Ishikawa (cell line): ENCODE measurements at regions not wholly inside any gene's neighbourhood (a gene's known extent, or its start where the extent isn't known, plus 50 kb on each side); places are given as distances from the start of the nearest gene placed in this dataset.

Experiments
- CEBPB ChIP-seq: IDR thresholded peaks from 2 replicates; pipeline ENCODE4 v1.6.1; 2012
- CREB1 ChIP-seq: IDR thresholded peaks from 2 replicates; pipeline ENCODE4 v1.6.1; 2012; ENCODE audit warnings: low read depth
- EGR1 ChIP-seq: IDR thresholded peaks from 2 replicates; pipeline ENCODE4 v1.6.1; 2012
- EP300 ChIP-seq: IDR thresholded peaks from 2 replicates; pipeline ENCODE4 v1.6.1; 2012; ENCODE audit warnings: borderline replicate concordance
- FOXM1 ChIP-seq: IDR thresholded peaks from 2 replicates; pipeline ENCODE4 v1.6.1; 2012; ENCODE audit warnings: low read depth, borderline replicate concordance
- NFIC ChIP-seq: IDR thresholded peaks from 2 replicates; pipeline ENCODE4 v1.6.1; 2012
- RAD21 ChIP-seq: IDR thresholded peaks from 2 replicates; pipeline ENCODE4 v1.6.1; 2012; ENCODE audit warnings: low read depth
- TAF1 ChIP-seq: IDR thresholded peaks from 2 replicates; pipeline ENCODE4 v1.6.1; 2012; ENCODE audit warnings: low read depth, mild to moderate bottlenecking
- TCF12 ChIP-seq: IDR thresholded peaks from 2 replicates; pipeline ENCODE4 v1.6.1; 2012; ENCODE audit warnings: low read depth
- TEAD4 ChIP-seq: IDR thresholded peaks from 2 replicates; pipeline ENCODE4 v1.6.1; 2012
- USF1 ChIP-seq: IDR thresholded peaks from 2 replicates; pipeline ENCODE4 v1.6.1; 2012
- YY1 ChIP-seq: IDR thresholded peaks from 2 replicates; pipeline ENCODE4 v1.6.1; 2012; ENCODE audit warnings: low read depth
- ZBTB7A ChIP-seq: IDR thresholded peaks from 2 replicates; pipeline ENCODE4 v1.6.1; 2012; ENCODE audit warnings: low read depth
- TF ChIP-seq, protein P1 (sequence below): IDR thresholded peaks from 2 replicates; pipeline ENCODE4 v1.6.1; 2012; ENCODE audit warnings: low read depth, mild to moderate bottlenecking
- TF ChIP-seq, protein P2 (sequence below): IDR thresholded peaks from 2 replicates; pipeline ENCODE4 v1.6.1; 2012

GRCh38 chr1:104953555-104953954 lies 1203.9 kb downstream of the AMY1C start:
- TF ChIP-seq TAF1 = no peak
- no peak for TF ChIP-seq USF1
- TF ChIP-seq, protein P1, sequence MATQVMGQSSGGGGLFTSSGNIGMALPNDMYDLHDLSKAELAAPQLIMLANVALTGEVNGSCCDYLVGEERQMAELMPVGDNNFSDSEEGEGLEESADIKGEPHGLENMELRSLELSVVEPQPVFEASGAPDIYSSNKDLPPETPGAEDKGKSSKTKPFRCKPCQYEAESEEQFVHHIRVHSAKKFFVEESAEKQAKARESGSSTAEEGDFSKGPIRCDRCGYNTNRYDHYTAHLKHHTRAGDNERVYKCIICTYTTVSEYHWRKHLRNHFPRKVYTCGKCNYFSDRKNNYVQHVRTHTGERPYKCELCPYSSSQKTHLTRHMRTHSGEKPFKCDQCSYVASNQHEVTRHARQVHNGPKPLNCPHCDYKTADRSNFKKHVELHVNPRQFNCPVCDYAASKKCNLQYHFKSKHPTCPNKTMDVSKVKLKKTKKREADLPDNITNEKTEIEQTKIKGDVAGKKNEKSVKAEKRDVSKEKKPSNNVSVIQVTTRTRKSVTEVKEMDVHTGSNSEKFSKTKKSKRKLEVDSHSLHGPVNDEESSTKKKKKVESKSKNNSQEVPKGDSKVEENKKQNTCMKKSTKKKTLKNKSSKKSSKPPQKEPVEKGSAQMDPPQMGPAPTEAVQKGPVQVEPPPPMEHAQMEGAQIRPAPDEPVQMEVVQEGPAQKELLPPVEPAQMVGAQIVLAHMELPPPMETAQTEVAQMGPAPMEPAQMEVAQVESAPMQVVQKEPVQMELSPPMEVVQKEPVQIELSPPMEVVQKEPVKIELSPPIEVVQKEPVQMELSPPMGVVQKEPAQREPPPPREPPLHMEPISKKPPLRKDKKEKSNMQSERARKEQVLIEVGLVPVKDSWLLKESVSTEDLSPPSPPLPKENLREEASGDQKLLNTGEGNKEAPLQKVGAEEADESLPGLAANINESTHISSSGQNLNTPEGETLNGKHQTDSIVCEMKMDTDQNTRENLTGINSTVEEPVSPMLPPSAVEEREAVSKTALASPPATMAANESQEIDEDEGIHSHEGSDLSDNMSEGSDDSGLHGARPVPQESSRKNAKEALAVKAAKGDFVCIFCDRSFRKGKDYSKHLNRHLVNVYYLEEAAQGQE = no peak
- no peak for TF ChIP-seq YY1
- no peak for TF ChIP-seq CREB1
- TF ChIP-seq TEAD4 = no peak
- no peak for TF ChIP-seq EGR1
- no peak for TF ChIP-seq EP300
- TF ChIP-seq TCF12 = no peak
- no peak for TF ChIP-seq NFIC

DNA sequence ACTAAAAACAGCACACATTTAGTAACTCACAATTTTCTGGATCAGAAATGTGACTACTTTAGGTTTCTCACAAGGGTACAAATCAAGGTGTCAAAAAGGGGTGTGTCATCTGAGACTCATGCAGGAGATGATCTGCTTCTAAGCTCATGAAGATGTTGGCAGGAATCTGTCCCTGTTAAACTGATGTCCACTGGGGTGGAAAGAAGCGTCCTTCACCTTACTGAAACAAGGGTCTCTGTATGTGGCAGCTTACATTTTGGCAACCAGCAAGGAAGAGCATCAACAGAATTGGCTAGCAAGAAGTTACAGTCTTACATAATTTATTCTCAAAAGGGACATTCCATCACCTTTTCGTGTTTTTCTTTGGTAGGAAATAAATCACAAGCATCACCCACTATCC lies 1223.8 kb downstream of the AMY1C start:
- TF ChIP-seq TAF1 (no peak), EP300 (no peak), USF1 (no peak), RAD21 (no peak), YY1 (no peak), NFIC (no peak), ZBTB7A (no peak), CREB1 (no peak), CEBPB (no peak), FOXM1 (no peak), TEAD4 (no peak), TCF12 (no peak), EGR1 (no peak)
- TF ChIP-seq, protein P2, sequence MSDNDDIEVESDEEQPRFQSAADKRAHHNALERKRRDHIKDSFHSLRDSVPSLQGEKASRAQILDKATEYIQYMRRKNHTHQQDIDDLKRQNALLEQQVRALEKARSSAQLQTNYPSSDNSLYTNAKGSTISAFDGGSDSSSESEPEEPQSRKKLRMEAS = no peak
- TF ChIP-seq, protein P1 = no peak

GRCh38 chr1:104979651-104980050 lies 1230.0 kb downstream of the AMY1C start:
- no peak for TF ChIP-seq ZBTB7A
- no peak for TF ChIP-seq TCF12
- TF ChIP-seq EP300 = no peak

DNA sequence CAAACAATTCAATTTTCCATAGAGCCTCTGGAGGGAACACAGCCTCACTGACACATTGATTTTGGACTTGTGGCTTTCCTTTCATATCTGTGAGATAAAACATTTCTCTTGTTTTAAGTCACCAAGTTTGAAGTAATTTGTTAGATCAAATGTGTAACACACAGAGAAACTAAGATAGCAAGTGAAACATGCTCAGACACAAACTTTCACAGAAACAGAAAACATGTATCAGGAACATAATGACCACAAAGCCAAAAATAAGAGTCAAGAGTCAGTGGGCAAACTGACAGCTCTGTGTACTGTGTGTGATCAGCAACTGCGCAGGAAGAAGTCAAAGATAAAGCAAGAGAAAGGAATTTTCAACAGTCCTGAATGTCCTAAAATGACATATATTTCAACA lies 1237.5 kb downstream of the AMY1C start:
- TF ChIP-seq, protein P2 = no peak
- no peak for TF ChIP-seq RAD21
- TF ChIP-seq ZBTB7A = no peak
- no peak for TF ChIP-seq FOXM1
- TF ChIP-seq CREB1 = no peak
- no peak for TF ChIP-seq EP300
- TF ChIP-seq, protein P1 = no peak
- TF ChIP-seq TEAD4 = no peak
- no peak for TF ChIP-seq USF1
- no peak for TF ChIP-seq CEBPB
- TF ChIP-seq YY1 = no peak
- no peak for TF ChIP-seq TAF1
- no peak for TF ChIP-seq EGR1
- no peak for TF ChIP-seq TCF12
- no peak for TF ChIP-seq NFIC
